MM.1S (cell line): ENCODE measurements at regions not wholly inside any gene's neighbourhood (a gene's known extent, or its start where the extent isn't known, plus 50 kb on each side); places are given as distances from the start of the nearest gene placed in this dataset.

Source experiments
- DNase-seq: peaks from one replicate; pipeline ENCODE4 v3.0.0-alpha.2; 2015
- H2AFZ ChIP-seq: fragments of 300-600 bp; sonication (generic); 2 replicates; pipeline ENCODE4 v1.6.0; 2016; ENCODE audit warnings: antibody characterized with exemption, low read length
- H3F3A ChIP-seq: fragments of 300-600 bp; sonication (generic); 2 replicates; pipeline ENCODE4 v1.6.1; 2016; ENCODE audit warnings: mild to moderate bottlenecking, antibody characterized with exemption, low read length, moderate library complexity, mixed read lengths; ENCODE audit not compliant: insufficient read depth
- H3K27ac ChIP-seq: fragments of 300-600 bp; sonication (generic); 2 replicates; pipeline ENCODE4 v1.5.1; 2016; ENCODE audit warnings: mild to moderate bottlenecking, low read length
- H3K27me3 ChIP-seq: fragments of 300-600 bp; sonication (generic); replicated peaks from 2 replicates; pipeline ENCODE4 v1.6.0; 2016; ENCODE audit warnings: low read length; ENCODE audit not compliant: insufficient read depth
- H3K36me3 ChIP-seq: fragments of 300-600 bp; sonication (generic); replicated peaks from 2 replicates; pipeline ENCODE4 v1.6.1; 2016; ENCODE audit warnings: mild to moderate bottlenecking, low read length, mixed read lengths; ENCODE audit not compliant: insufficient read depth
- H3K4me1 ChIP-seq: fragments of 300-600 bp; sonication (generic); 2 replicates; pipeline ENCODE4 v1.6.1; 2016; ENCODE audit warnings: low read length, mixed read lengths
- H3K4me2 ChIP-seq: fragments of 300-600 bp; sonication (generic); 2 replicates; pipeline ENCODE4 v1.6.0; 2016; ENCODE audit warnings: low read depth, low read length
- H3K4me3 ChIP-seq: fragments of 300-600 bp; sonication (generic); 2 replicates; pipeline ENCODE4 v1.5.1; 2016; ENCODE audit warnings: low read length, mixed read lengths
- H3K79me2 ChIP-seq: fragments of 300-600 bp; sonication (generic); 2 replicates; pipeline ENCODE4 v1.6.1; 2016; ENCODE audit warnings: mixed run types, low read length, mixed read lengths
- H3K9ac ChIP-seq: fragments of 300-600 bp; sonication (generic); 2 replicates; pipeline ENCODE4 v1.6.1; 2016; ENCODE audit warnings: low read length, mixed read lengths
- H3K9me2 ChIP-seq: fragments of 300-600 bp; sonication (generic); replicated peaks from 2 replicates; pipeline ENCODE4 v1.6.1; 2016; ENCODE audit warnings: mild to moderate bottlenecking, low read length, mixed read lengths; ENCODE audit not compliant: insufficient read depth
- H3K9me3 ChIP-seq: fragments of 300-600 bp; sonication (generic); replicated peaks from 2 replicates; pipeline ENCODE4 v1.6.1; 2016; ENCODE audit warnings: mild to moderate bottlenecking, low read length, mixed read lengths; ENCODE audit not compliant: insufficient read depth
- H4K20me1 ChIP-seq: fragments of 300-600 bp; sonication (generic); 2 replicates; pipeline ENCODE4 v1.6.1; 2016; ENCODE audit warnings: mild to moderate bottlenecking, low read length, moderate library complexity, mixed read lengths; ENCODE audit not compliant: insufficient read depth
- EZH2 ChIP-seq: fragments of 300-600 bp; sonication (generic); optimal IDR thresholded peaks from 2 replicates; pipeline ENCODE3; 2017; ENCODE audit warnings: low read depth, mild to moderate bottlenecking, antibody characterized with exemption, low read length, mixed read lengths
- EZH2phosphoT487 ChIP-seq: fragments of 300-600 bp; sonication (generic); IDR thresholded peaks from 2 replicates; pipeline ENCODE4 v1.6.1; 2018; ENCODE audit warnings: antibody characterized with exemption, low read length
- TF ChIP-seq, protein P1 (sequence below): fragments of 300-600 bp; sonication (generic); IDR thresholded peaks from 2 replicates; pipeline ENCODE4 v1.5.1; 2016; ENCODE audit warnings: antibody characterized with exemption, low read length, mixed read lengths

DNA sequence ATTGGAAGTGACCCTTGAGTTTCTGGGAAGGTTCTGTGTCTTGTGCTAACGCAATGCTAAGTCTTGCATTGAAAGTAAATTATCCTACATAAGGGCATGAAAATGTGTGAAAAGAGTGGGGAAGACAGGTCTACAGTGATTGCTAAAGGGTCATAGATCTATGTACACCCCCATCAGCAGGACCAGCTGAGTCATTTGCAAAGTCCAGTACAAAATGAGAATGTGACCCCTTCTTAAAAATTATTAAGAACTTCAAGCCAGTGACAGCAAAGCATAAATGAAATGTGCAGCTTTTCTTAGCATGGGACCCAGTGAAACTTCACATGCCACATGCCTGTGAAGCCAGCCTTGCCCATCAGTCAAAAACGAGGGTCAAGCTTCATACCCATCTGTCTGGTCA, 640.7 kb upstream of the MKI67 start:
- H3K27me3 ChIP-seq, result no peaks in the 10 kb centered on the region
- no peak overlapping the region for H3K27ac ChIP-seq
- H3F3A ChIP-seq, result no peaks in the 10 kb centered on the region
- no peaks in the 10 kb centered on the region for H3K9me2 ChIP-seq
- H4K20me1 ChIP-seq, result no peaks in the 10 kb centered on the region
- H3K4me2 ChIP-seq, result no peak overlapping the region
- H2AFZ ChIP-seq, result no peak overlapping the region
- H3K4me3 ChIP-seq, result no peak overlapping the region
- no peak for DNase-seq
- H3K9me3 ChIP-seq, result no peaks in the 10 kb centered on the region
- H3K4me1 ChIP-seq, result no peaks in the 10 kb centered on the region
- no peaks in the 10 kb centered on the region for H3K79me2 ChIP-seq
- H3K36me3 ChIP-seq, result no peaks in the 10 kb centered on the region
- TF ChIP-seq, protein P1, sequence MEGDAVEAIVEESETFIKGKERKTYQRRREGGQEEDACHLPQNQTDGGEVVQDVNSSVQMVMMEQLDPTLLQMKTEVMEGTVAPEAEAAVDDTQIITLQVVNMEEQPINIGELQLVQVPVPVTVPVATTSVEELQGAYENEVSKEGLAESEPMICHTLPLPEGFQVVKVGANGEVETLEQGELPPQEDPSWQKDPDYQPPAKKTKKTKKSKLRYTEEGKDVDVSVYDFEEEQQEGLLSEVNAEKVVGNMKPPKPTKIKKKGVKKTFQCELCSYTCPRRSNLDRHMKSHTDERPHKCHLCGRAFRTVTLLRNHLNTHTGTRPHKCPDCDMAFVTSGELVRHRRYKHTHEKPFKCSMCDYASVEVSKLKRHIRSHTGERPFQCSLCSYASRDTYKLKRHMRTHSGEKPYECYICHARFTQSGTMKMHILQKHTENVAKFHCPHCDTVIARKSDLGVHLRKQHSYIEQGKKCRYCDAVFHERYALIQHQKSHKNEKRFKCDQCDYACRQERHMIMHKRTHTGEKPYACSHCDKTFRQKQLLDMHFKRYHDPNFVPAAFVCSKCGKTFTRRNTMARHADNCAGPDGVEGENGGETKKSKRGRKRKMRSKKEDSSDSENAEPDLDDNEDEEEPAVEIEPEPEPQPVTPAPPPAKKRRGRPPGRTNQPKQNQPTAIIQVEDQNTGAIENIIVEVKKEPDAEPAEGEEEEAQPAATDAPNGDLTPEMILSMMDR, result no peak
- TF ChIP-seq EZH2phosphoT487 (no peak), EZH2 (no peak)
- no peak overlapping the region for H3K9ac ChIP-seq

GRCh38 chr10:128774979-128775378, 648.8 kb upstream of the MKI67 start:
- Histone ChIP-seq H3K79me2 (no peaks in the 10 kb centered on the region), H4K20me1 (no peaks in the 10 kb centered on the region), H3K9ac (no peak overlapping the region), H3K4me3 (no peak overlapping the region), H3K9me3 (no peaks in the 10 kb centered on the region), H3K27ac (no peak overlapping the region), H3K4me2 (no peak overlapping the region), H3F3A (no peaks in the 10 kb centered on the region), H3K36me3 (no peaks in the 10 kb centered on the region), H2AFZ (no peak overlapping the region), H3K27me3 (no peaks in the 10 kb centered on the region), H3K4me1 (no peaks in the 10 kb centered on the region), H3K9me2 (no peaks in the 10 kb centered on the region)
- no peak for DNase-seq
- TF ChIP-seq EZH2 (no peak), EZH2phosphoT487 (no peak)
- TF ChIP-seq, protein P1, result no peak

DNA sequence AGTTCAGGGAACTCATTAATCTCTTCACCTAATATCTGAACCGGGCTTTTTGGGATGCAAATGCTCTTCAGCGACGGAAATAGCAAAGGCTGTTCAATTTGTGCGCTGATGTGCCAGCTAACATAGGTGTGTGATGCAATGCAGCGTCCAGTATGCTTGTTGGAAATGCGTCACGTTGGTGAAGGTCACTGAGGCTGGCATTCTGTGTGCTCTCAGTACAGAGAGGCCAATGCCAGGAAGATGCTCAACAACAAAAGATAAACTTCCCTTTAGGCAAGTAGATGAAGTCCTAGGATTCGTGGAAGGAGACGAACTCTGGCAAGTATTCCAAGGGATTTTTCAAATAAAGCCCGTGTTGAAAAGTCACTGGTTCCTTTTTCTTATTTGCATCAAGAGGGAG, 649.5 kb upstream of the MKI67 start:
- no peak for TF ChIP-seq EZH2
- TF ChIP-seq, protein P1, result no peak
- TF ChIP-seq EZH2phosphoT487, result no peak
- H3K27me3 ChIP-seq, result no peaks in the 10 kb centered on the region
- no peak overlapping the region for H3K9ac ChIP-seq

More for the DNA sequence above, 649.5 kb upstream of the MKI67 start:
- no peak overlapping the region for H3K27ac ChIP-seq
- no peaks in the 10 kb centered on the region for H3K9me3 ChIP-seq
- H2AFZ ChIP-seq, result no peak overlapping the region
- no peaks in the 10 kb centered on the region for H3K4me1 ChIP-seq
- no peaks in the 10 kb centered on the region for H3F3A ChIP-seq
- H3K9me2 ChIP-seq, result no peaks in the 10 kb centered on the region
- H3K79me2 ChIP-seq, result no peaks in the 10 kb centered on the region
- no peaks in the 10 kb centered on the region for H3K36me3 ChIP-seq
- DNase-seq, result no peak
- no peak overlapping the region for H3K4me2 ChIP-seq
- no peaks in the 10 kb centered on the region for H4K20me1 ChIP-seq
- H3K4me3 ChIP-seq, result no peak overlapping the region
